Liver (tissue), 8 donors: ENCODE measurements at regions not wholly inside any gene's neighbourhood (a gene's known extent, or its start where the extent isn't known, plus 50 kb on each side); places are given as distances from the start of the nearest gene placed in this dataset.

Source experiments
- DNase-seq: peaks from one replicate; pipeline ENCODE4 v3.0.0-alpha.2; 2017; ENCODE audit warnings: low spot score
- H3K27ac ChIP-seq, 2 donors: one replicate each; pipeline ENCODE4 v1.7.0; 2013; ENCODE audit warnings: inconsistent platforms in 2 of 2, low read length in 2 of 2, control low read depth in 1 of 2, low read depth in 1 of 2, mild to moderate bottlenecking in 1 of 2
- H3K27me3 ChIP-seq, 4 donors: one replicate each; pipeline versions ENCODE4 v1.6.1 to v1.7.0; 2013; ENCODE audit warnings: low read length in 3 of 4, inconsistent platforms in 1 of 4, mild to moderate bottlenecking in 1 of 4, moderate library complexity in 1 of 4; ENCODE audit not compliant: control insufficient read depth in 4 of 4, insufficient read depth in 4 of 4
- H3K36me3 ChIP-seq, 4 donors: one replicate each; pipeline versions ENCODE4 v1.6.1 to v1.7.0; 2013; ENCODE audit warnings: low read length in 3 of 4, mild to moderate bottlenecking in 3 of 4, low read depth in 1 of 4, moderate library complexity in 1 of 4; ENCODE audit not compliant: control insufficient read depth in 4 of 4, insufficient read depth in 3 of 4
- H3K4me1 ChIP-seq, 4 donors: one replicate each; pipeline versions ENCODE4 v1.6.1 to v1.7.0; 2013; ENCODE audit warnings: low read length in 3 of 4, mild to moderate bottlenecking in 3 of 4, moderate library complexity in 1 of 4; ENCODE audit not compliant: control insufficient read depth in 4 of 4, insufficient read depth in 4 of 4
- H3K4me3 ChIP-seq, 3 donors: one replicate each; pipeline versions ENCODE4 v1.6.1 to v1.7.0; 2013; ENCODE audit warnings: low read length in 3 of 3, control low read depth in 1 of 3, low read depth in 1 of 3, mild to moderate bottlenecking in 1 of 3
- H3K9ac ChIP-seq, 2 donors: one replicate each; pipeline ENCODE4 v1.7.0; 2013; ENCODE audit warnings: low read length in 2 of 2, mild to moderate bottlenecking in 2 of 2, moderate library complexity in 2 of 2, control low read depth in 1 of 2, low read depth in 1 of 2
- H3K9me3 ChIP-seq, 4 donors: one replicate each; pipeline versions ENCODE4 v1.6.1 to v1.7.0; 2013; ENCODE audit warnings: low read length in 3 of 4; ENCODE audit not compliant: control insufficient read depth in 4 of 4
- ATF3 ChIP-seq: IDR thresholded peaks from 2 replicates; pipeline ENCODE4 v1.6.1; 2016; ENCODE audit warnings: antibody characterized with exemption
- CTCF ChIP-seq: fragments of 150-350 bp; IDR thresholded peaks from 2 replicates; pipeline ENCODE4 v1.5.1; 2017; ENCODE audit warnings: improper control_type of control experiment, low read depth, low read length; ENCODE audit not compliant: missing input control
- EGR1 ChIP-seq, 2 donors: IDR thresholded peaks; 2 replicates each; pipeline ENCODE4 v1.6.1; 2016 to 2018; ENCODE audit warnings: antibody characterized with exemption in 2 of 2, low read depth in 2 of 2
- FOXA1 ChIP-seq: IDR thresholded peaks from 2 replicates; pipeline ENCODE4 v1.6.1; 2016; ENCODE audit warnings: antibody characterized with exemption
- FOXA2 ChIP-seq: IDR thresholded peaks from 2 replicates; pipeline ENCODE4 v1.6.1; 2016; ENCODE audit warnings: antibody characterized with exemption
- GABPA ChIP-seq, 2 donors: IDR thresholded peaks in 1 of 2; conservative IDR thresholded peaks in 1 of 2; 2 replicates each; pipeline ENCODE4 v1.6.1; 2016; ENCODE audit warnings: antibody characterized with exemption in 2 of 2, mild to moderate bottlenecking in 1 of 2, moderate library complexity in 1 of 2
- HNF4A ChIP-seq, 2 donors: conservative IDR thresholded peaks; 2 replicates each; pipeline ENCODE4 v1.6.1; 2016; ENCODE audit warnings: antibody characterized with exemption in 2 of 2, mild to moderate bottlenecking in 2 of 2
- HNF4G ChIP-seq: IDR thresholded peaks from 2 replicates; pipeline ENCODE4 v1.6.1; 2016; ENCODE audit warnings: antibody characterized with exemption
- JUND ChIP-seq, 2 donors: IDR thresholded peaks; 2 replicates each; pipeline ENCODE4 v1.6.1; 2016; ENCODE audit warnings: antibody characterized with exemption in 2 of 2
- MAX ChIP-seq: IDR thresholded peaks from 2 replicates; pipeline ENCODE4 v1.6.1; 2016; ENCODE audit warnings: antibody characterized with exemption
- NR2F2 ChIP-seq: IDR thresholded peaks from 2 replicates; pipeline ENCODE4 v1.6.1; 2016; ENCODE audit warnings: antibody characterized with exemption
- RAD21 ChIP-seq, 2 donors: IDR thresholded peaks; 2 replicates each; pipeline ENCODE4 v1.6.1; 2016; ENCODE audit warnings: antibody characterized with exemption in 2 of 2, mild to moderate bottlenecking in 2 of 2
- REST ChIP-seq: IDR thresholded peaks from 2 replicates; pipeline ENCODE4 v1.6.1; 2016; ENCODE audit warnings: antibody characterized with exemption, mild to moderate bottlenecking
- RXRA ChIP-seq, 2 donors: IDR thresholded peaks; 2 replicates each; pipeline ENCODE4 v1.6.1; 2017 to 2018; ENCODE audit warnings: antibody characterized with exemption in 2 of 2, mild to moderate bottlenecking in 1 of 2
- SP1 ChIP-seq: IDR thresholded peaks from 2 replicates; pipeline ENCODE4 v1.6.1; 2018; ENCODE audit warnings: antibody characterized with exemption, mild to moderate bottlenecking
- TAF1 ChIP-seq: conservative IDR thresholded peaks from 2 replicates; pipeline ENCODE4 v1.6.1; 2016; ENCODE audit warnings: antibody characterized with exemption, mild to moderate bottlenecking
- YY1 ChIP-seq: IDR thresholded peaks from 2 replicates; pipeline ENCODE4 v1.6.1; 2016; ENCODE audit warnings: antibody characterized with exemption, mild to moderate bottlenecking
- ZBTB33 ChIP-seq: IDR thresholded peaks from 2 replicates; pipeline ENCODE4 v1.6.1; 2016; ENCODE audit warnings: antibody characterized with exemption
- WGBS: extraction: QIAGEN DNeasy Blood & Tissue Kit; methylation state at CpG from one replicate; pipeline ENCODE4 v1.1.7; 2013; 5-methylcytosine and 5-hydroxymethylcytosine counted together
- donor health status: healthy.
- donor health status: healthy.
- donor health status: healthy.
- donor health status: healthy.
- donor health status: healthy.

- TF ChIP-seq HNF4G (no peak), ATF3 (no peak), GABPA (IDR thresholded peaks at IDR 0.05 in 1 of 2, conservative IDR thresholded peaks at IDR 0.05 in 1 of 2) (no peak), FOXA1 (no peak), RXRA (IDR thresholded peaks at IDR 0.05) (no peak), EGR1 (IDR thresholded peaks at IDR 0.05; ENCODE audit: low read depth in 2 of 2) (no peak), MAX (no peak), REST (no peak), HNF4A (conservative IDR thresholded peaks at IDR 0.05) (no peak), RAD21 (IDR thresholded peaks at IDR 0.05) (no peak), SP1 (no peak), TAF1 (no peak), YY1 (no peak), ZBTB33 (no peak), FOXA2 (no peak), CTCF (no peak), NR2F2 (no peak), JUND (IDR thresholded peaks at IDR 0.05) (no peak)
- no peaks in the 10 kb centered on the region for H3K4me1 ChIP-seq
- no peaks in the 10 kb centered on the region for H3K36me3 ChIP-seq
- H3K27ac ChIP-seq, result no peak overlapping the region
- H3K9ac ChIP-seq, result no peak overlapping the region
- DNase-seq, result no peak
- H3K4me3 ChIP-seq, result no peak overlapping the region
- 69% methylated on average over 6 of the region's 6 CpGs for WGBS
- no peaks in the 10 kb centered on the region for H3K27me3 ChIP-seq
- no peaks in the 10 kb centered on the region for H3K9me3 ChIP-seq
Observed at GRCh38 chr22:27591060-27591459, 210.5 kb downstream of the MN1 start.

GRCh38 chr22:27593378-27593777, 208.2 kb downstream of the MN1 start:
- TF ChIP-seq FOXA2 (no peak), ATF3 (no peak), JUND (IDR thresholded peaks at IDR 0.05) (no peak), CTCF (no peak), HNF4A (conservative IDR thresholded peaks at IDR 0.05) (no peak), RAD21 (IDR thresholded peaks at IDR 0.05) (no peak), YY1 (no peak), GABPA (IDR thresholded peaks at IDR 0.05 in 1 of 2, conservative IDR thresholded peaks at IDR 0.05 in 1 of 2) (no peak)
- Histone ChIP-seq H3K9ac (no peak overlapping the region), H3K27me3 (no peaks in the 10 kb centered on the region), H3K4me1 (no peaks in the 10 kb centered on the region), H3K27ac (no peak overlapping the region), H3K9me3 (no peaks in the 10 kb centered on the region), H3K36me3 (no peaks in the 10 kb centered on the region), H3K4me3 (no peak overlapping the region)
- no peak for DNase-seq
- 77% methylated on average over 2 of the region's 2 CpGs for WGBS
